NCI-H774 (cell line): ENCODE measurements at regions not wholly inside any gene's neighbourhood (a gene's known extent, or its start where the extent isn't known, plus 50 kb on each side); places are given as distances from the start of the nearest gene placed in this dataset.

Experiments
- DNase-seq: peaks from one replicate; lab custom pipeline; 2025; lab: John Stamatoyannopoulos, UW

- no peak for DNase-seq
Measured at GRCh38 chr5:74288448-74289108, 351.9 kb downstream of the ENC1 start.

GRCh38 chr5:74288038-74288437 lies 352.5 kb downstream of the ENC1 start:
- DNase-seq = no peak

GRCh38 chr5:74286734-74287695 lies 353.5 kb downstream of the ENC1 start:
- no peak for DNase-seq

GRCh38 chr5:74285675-74286280 lies 354.8 kb downstream of the ENC1 start:
- no peak for DNase-seq

- DNase-seq = no peak
Measured at GRCh38 chr5:74282490-74282889, 358.0 kb downstream of the ENC1 start.

- DNase-seq = peak; percentile 35
Measured at GRCh38 chr5:74281166-74281565, 359.4 kb downstream of the ENC1 start.

- no peak for DNase-seq
Measured at GRCh38 chr5:74280306-74280705, 360.2 kb downstream of the ENC1 start.

GRCh38 chr5:74279244-74279643 lies 361.3 kb downstream of the ENC1 start:
- no peak for DNase-seq

- no peak for DNase-seq
Measured at GRCh38 chr5:74277418-74277817, 363.1 kb downstream of the ENC1 start.

- DNase-seq = no peak
Measured at GRCh38 chr5:74275171-74275992, 365.1 kb downstream of the ENC1 start.

GRCh38 chr5:74274326-74274725 lies 366.2 kb downstream of the ENC1 start:
- DNase-seq = no peak

- DNase-seq = no peak
Measured at GRCh38 chr5:74272831-74273451, 367.6 kb downstream of the ENC1 start.

- DNase-seq = no peak
Measured at GRCh38 chr5:74272024-74272775, 368.3 kb downstream of the ENC1 start.

- DNase-seq = no peak
Measured at GRCh38 chr5:74268297-74268696, 372.2 kb downstream of the ENC1 start.

- DNase-seq = no peak
Measured at GRCh38 chr5:74266836-74267235, 373.7 kb downstream of the ENC1 start.

GRCh38 chr5:74266132-74266531 lies 374.4 kb downstream of the ENC1 start:
- DNase-seq = no peak

GRCh38 chr5:74262544-74263207 lies 377.9 kb downstream of the ENC1 start:
- DNase-seq = no peak

GRCh38 chr5:74261866-74262265 lies 378.7 kb downstream of the ENC1 start:
- no peak for DNase-seq

GRCh38 chr5:74261421-74261820 lies 379.1 kb downstream of the ENC1 start:
- DNase-seq = no peak

- no peak for DNase-seq
Measured at GRCh38 chr5:74259572-74259971, 381.0 kb downstream of the ENC1 start.
